ENCODE measurements at regions not wholly inside any gene's neighbourhood (a gene's known extent, or its start where the extent isn't known, plus 50 kb on each side); places are given as distances from the start of the nearest gene placed in this dataset. TPM values are rescaled to one million over a fixed set of nuclear protein-coding genes. Genes with fewer than 3 reads are reported as not detected.

GRCh38 chr16:9695152-9695551 is 487.1 kb downstream of the GRIN2A start:
- Histone ChIP-seq H3K27me3 (ENCODE audit: low read length) (no peaks in the 10 kb centered on the region), H3K9me3 (ENCODE audit: low read length) (no peaks in the 10 kb centered on the region), H3K4me2 (ENCODE audit: low read depth, low read length, poor library complexity, severe bottlenecking) (no peak overlapping the region), H4K20me1 (ENCODE audit: insufficient read depth, low read depth, low read length) (no peaks in the 10 kb centered on the region), H3K4me1 (ENCODE audit: low read length) (no peaks in the 10 kb centered on the region), H3K9ac (ENCODE audit: low read length) (no peak overlapping the region), H3K4me3 (ENCODE audit: low read length) (no peak overlapping the region), H3K79me2 (ENCODE audit: low read length) (no peaks in the 10 kb centered on the region), H3K27ac (ENCODE audit: low read length) (no peak overlapping the region), H3K9me2 (replicated peaks; ENCODE audit: insufficient read depth, low read length) (no peaks in the 10 kb centered on the region), H2AFZ (ENCODE audit: low read length) (no peak overlapping the region), H3K36me3 (ENCODE audit: insufficient read depth, low read length) (no peaks in the 10 kb centered on the region)
- no peak for DNase-seq

Small RNAs in the stretch of these regions (small RNA-seq; reads per million reads assigned to genes)
- gene RNA5SP403 (not detected), gene RNA5SP404 (not detected)
